WTC11 (cell line): ENCODE measurements at regions not wholly inside any gene's neighbourhood (a gene's known extent, or its start where the extent isn't known, plus 50 kb on each side); places are given as distances from the start of the nearest gene placed in this dataset.

Experiments
- ATAC-seq: fragments of 200-7000 bp; cut with Tn5 transposase; 2 replicates; pipeline ENCODE4 v1.10.0; 2021; ENCODE audit warnings: mild to moderate bottlenecking, moderate library complexity
- CTCF ChIA-PET: fragments of 300-600 bp; sonication (Branson Sonifier 250); formaldehyde crosslinking; loops from one replicate; lab custom pipeline; 2021; ENCODE audit warnings: antibody characterized with exemption; lab: Charles Lee
- POLR2A ChIA-PET: fragments of 350-600 bp; sonication (Branson Sonifier 250); formaldehyde crosslinking; loops from one replicate; lab custom pipeline; 2021; ENCODE audit warnings: antibody characterized with exemption; lab: Charles Lee
- DNase-seq: peaks from one replicate; pipeline ENCODE4 v3.0.0; 2021; ENCODE audit warnings: low spot score
- H3K27ac Mint-ChIP-seq: 2 replicates; pipeline ENCODE4 v1.8.0; 2021; ENCODE audit warnings: mixed read lengths
- H3K27me3 Mint-ChIP-seq: 2 replicates; pipeline ENCODE4 v1.8.0; 2021; ENCODE audit warnings: low read depth, mild to moderate bottlenecking, moderate library complexity, mixed read lengths
- H3K36me3 Mint-ChIP-seq: 2 replicates; pipeline ENCODE4 v1.8.0; 2021; ENCODE audit warnings: mixed read lengths
- H3K4me1 Mint-ChIP-seq: 2 replicates; pipeline ENCODE4 v1.8.0; 2022; ENCODE audit warnings: mixed read lengths
- H3K4me3 Mint-ChIP-seq: 2 replicates; pipeline ENCODE4 v1.8.0; 2021; ENCODE audit warnings: mild to moderate bottlenecking, moderate library complexity, mixed read lengths
- H3K9me3 Mint-ChIP-seq: 2 replicates; pipeline ENCODE4 v1.8.0; 2021; ENCODE audit warnings: mixed read lengths
- AR ChIP-seq: fragments of 250-450 bp; sonication (Bioruptor Pico); IDR thresholded peaks from 2 replicates; pipeline ENCODE4 v1.9.0; 2021; ENCODE audit warnings: mild to moderate bottlenecking
- ARID4B ChIP-seq: sonication (generic); formaldehyde crosslinking; IDR thresholded peaks from 2 replicates; pipeline ENCODE4 v1.8.0; 2023; ENCODE audit warnings: missing genetic modification reagents, mild to moderate bottlenecking, borderline replicate concordance
- ATF1 ChIP-seq: sonication (generic); formaldehyde crosslinking; IDR thresholded peaks from 2 replicates; pipeline ENCODE4 v1.8.1; 2023; ENCODE audit warnings: mild to moderate bottlenecking, moderate library complexity, missing genetic modification reagents
- CREM ChIP-seq: sonication (generic); formaldehyde crosslinking; IDR thresholded peaks from 2 replicates; pipeline ENCODE4 v1.8.1; 2022; ENCODE audit warnings: mild to moderate bottlenecking, missing genetic modification reagents, moderate library complexity
- E2F5 ChIP-seq: sonication (generic); formaldehyde crosslinking; IDR thresholded peaks from 2 replicates; pipeline ENCODE4 v1.8.1; 2022; ENCODE audit warnings: mild to moderate bottlenecking, moderate library complexity, missing genetic modification reagents
- ELF4 ChIP-seq: sonication (generic); formaldehyde crosslinking; IDR thresholded peaks from 2 replicates; pipeline ENCODE4 v1.8.1; 2022; ENCODE audit warnings: low read depth, mild to moderate bottlenecking, moderate library complexity, missing genetic modification reagents
- ESRRA ChIP-seq: sonication (generic); formaldehyde crosslinking; IDR thresholded peaks from 2 replicates; pipeline ENCODE4 v1.8.1; 2022; ENCODE audit warnings: mild to moderate bottlenecking, missing genetic modification reagents, borderline replicate concordance
- GTF2I ChIP-seq: fragments of 250-450 bp; sonication (Bioruptor Pico); conservative IDR thresholded peaks from 2 replicates; pipeline ENCODE4 v1.4.0; 2021; ENCODE audit warnings: mild to moderate bottlenecking
- KAT7 ChIP-seq: sonication (generic); formaldehyde crosslinking; IDR thresholded peaks from 2 replicates; pipeline ENCODE4 v1.8.1; 2023; ENCODE audit warnings: missing genetic modification reagents, mild to moderate bottlenecking, borderline replicate concordance
- NFATC4 ChIP-seq: fragments of 250-450 bp; sonication (Bioruptor Pico); IDR thresholded peaks from 2 replicates; pipeline ENCODE4 v1.9.0; 2021; ENCODE audit warnings: mild to moderate bottlenecking
- NR2C2 ChIP-seq: sonication (generic); formaldehyde crosslinking; IDR thresholded peaks from 2 replicates; pipeline ENCODE4 v1.8.0; 2022; ENCODE audit warnings: mild to moderate bottlenecking, missing genetic modification reagents
- NR3C1 ChIP-seq: sonication (generic); formaldehyde crosslinking; conservative IDR thresholded peaks from 2 replicates; pipeline ENCODE4 v1.8.1; 2023; ENCODE audit warnings: low read depth, mild to moderate bottlenecking, missing genetic modification reagents
- OVOL2 ChIP-seq: fragments of 250-450 bp; sonication (Bioruptor Pico); IDR thresholded peaks from 2 replicates; pipeline ENCODE4 v1.9.0; 2021; ENCODE audit warnings: mild to moderate bottlenecking, borderline replicate concordance
- PRRX2 ChIP-seq: fragments of 250-450 bp; sonication (Bioruptor Pico); IDR thresholded peaks from 2 replicates; pipeline ENCODE4 v1.8.0; 2021; ENCODE audit warnings: mild to moderate bottlenecking
- SOX15 ChIP-seq: fragments of 250-450 bp; sonication (Bioruptor Pico); IDR thresholded peaks from 2 replicates; pipeline ENCODE4 v1.9.0; 2021; ENCODE audit warnings: mild to moderate bottlenecking
- SP1 ChIP-seq: sonication (generic); formaldehyde crosslinking; conservative IDR thresholded peaks from 2 replicates; pipeline ENCODE4 v1.8.1; 2022; ENCODE audit warnings: missing genetic modification reagents
- TP53 ChIP-seq: sonication (generic); formaldehyde crosslinking; IDR thresholded peaks from 2 replicates; pipeline ENCODE4 v1.8.1; 2023; ENCODE audit warnings: mild to moderate bottlenecking, missing genetic modification reagents
- USF2 ChIP-seq: sonication (generic); formaldehyde crosslinking; IDR thresholded peaks from 2 replicates; pipeline ENCODE4 v1.8.1; 2023; ENCODE audit warnings: mild to moderate bottlenecking, missing genetic modification reagents, moderate library complexity
- ZNF281 ChIP-seq: sonication (generic); formaldehyde crosslinking; IDR thresholded peaks from 2 replicates; pipeline ENCODE4 v1.8.0; 2023; ENCODE audit warnings: mild to moderate bottlenecking, missing genetic modification reagents
- ZNF512 ChIP-seq: sonication (generic); formaldehyde crosslinking; IDR thresholded peaks from 2 replicates; pipeline ENCODE4 v1.8.1; 2022; ENCODE audit warnings: missing genetic modification reagents, borderline replicate concordance

GRCh38 chr6:77403424-77403823 lies 59.9 kb downstream of the HTR1B start:
- DNase-seq = no peak

GRCh38 chr6:77401231-77401630 lies 62.1 kb downstream of the HTR1B start:
- ATAC-seq = no peak
- Mint-ChIP-seq H3K4me1 (peaks cover 18% of the 10 kb centered on the region), H3K36me3 (no peaks in the 10 kb centered on the region), H3K27me3 (no peaks in the 10 kb centered on the region), H3K9me3 (peaks cover 5% of the 10 kb centered on the region), H3K4me3 (no peak overlapping the region), H3K27ac (no peak overlapping the region)
- POLR2A ChIA-PET = no interaction called here
- CTCF ChIA-PET = no interaction called here
- no peak for DNase-seq
- TF ChIP-seq ESRRA (CRISPR knock-in tag) = no peak
- no peak for TF ChIP-seq E2F5 (CRISPR knock-in tag)
- TF ChIP-seq NR3C1 = no peak
- TF ChIP-seq ZNF512 (CRISPR knock-in tag) = no peak
- TF ChIP-seq SOX15 = no peak
- TF ChIP-seq USF2 (CRISPR knock-in tag) = no peak
- no peak for TF ChIP-seq ZNF281 (CRISPR knock-in tag)
- TF ChIP-seq, all 79 proteins: peak for 0

More at GRCh38 chr6:77403424-77403823, 59.9 kb downstream of the HTR1B start:
- Mint-ChIP-seq H3K36me3 (no peaks in the 10 kb centered on the region), H3K4me1 (peaks cover 18% of the 10 kb centered on the region), H3K27me3 (no peaks in the 10 kb centered on the region), H3K27ac (no peak overlapping the region), H3K9me3 (no peaks in the 10 kb centered on the region; the same call in 1 of the 2 replicates), H3K4me3 (no peak overlapping the region)
- no peak for ATAC-seq
- ChIA-PET POLR2A (no interaction called here), CTCF (no interaction called here)
- TF ChIP-seq CREM (no peak), SP1 (CRISPR knock-in tag) (no peak), AR (CRISPR knock-in tag) (no peak)

GRCh38 chr6:77397561-77397960 lies 65.7 kb downstream of the HTR1B start:
- POLR2A ChIA-PET = no interaction called here
- Mint-ChIP-seq H3K27ac (no peak overlapping the region), H3K36me3 (no peaks in the 10 kb centered on the region), H3K4me1 (peaks cover 18% of the 10 kb centered on the region), H3K27me3 (no peaks in the 10 kb centered on the region), H3K9me3 (peaks cover 5% of the 10 kb centered on the region), H3K4me3 (no peak overlapping the region)
- ATAC-seq (no peak), DNase-seq (no peak)
- CTCF ChIA-PET = no interaction called here
- TF ChIP-seq NR2C2 (CRISPR knock-in tag) (no peak), ATF1 (CRISPR knock-in tag) (no peak), NFATC4 (CRISPR knock-in tag) (no peak), ARID4B (no peak), GTF2I (CRISPR knock-in tag) (no peak), KAT7 (CRISPR knock-in tag) (no peak), PRRX2 (CRISPR knock-in tag) (no peak), OVOL2 (no peak), ELF4 (CRISPR knock-in tag) (no peak), TP53 (no peak)
